HG02943 (cell line): ENCODE measurements at regions not wholly inside any gene's neighbourhood (a gene's known extent, or its start where the extent isn't known, plus 50 kb on each side); places are given as distances from the start of the nearest gene placed in this dataset.

ENCODE experiments used
- ATAC-seq: cut with Tn5 transposase; IDR thresholded peaks from one replicate; pipeline ENCODE4 v1.9.1; 2021; ENCODE audit warnings: mild to moderate bottlenecking, low read depth, moderate library complexity; ENCODE audit not compliant: unreplicated experiment

GRCh38 chr3:110181226-110181625, 843.9 kb upstream of the DPPA4 start:
- no peak for ATAC-seq

DNA sequence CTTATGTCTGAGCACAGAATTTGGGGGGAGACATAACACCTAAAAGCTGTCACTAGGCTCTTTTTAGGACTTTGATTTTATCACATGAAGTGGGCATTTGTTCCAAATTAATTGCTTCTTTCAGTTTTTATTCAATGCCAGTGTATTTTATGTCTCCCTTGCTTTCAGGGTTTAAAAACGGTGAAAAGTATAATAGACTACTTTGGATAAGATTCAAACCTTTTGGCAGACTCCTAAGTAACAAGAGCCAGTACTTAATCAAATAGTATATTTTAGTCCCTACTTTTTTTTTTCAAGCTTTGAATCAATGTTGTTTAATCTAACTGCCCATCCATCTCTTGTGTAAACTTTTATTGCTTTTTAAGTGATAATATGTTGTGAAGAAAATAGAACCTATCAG, 847.2 kb upstream of the DPPA4 start:
- ATAC-seq = no peak

GRCh38 chr3:110193074-110193473, 855.7 kb upstream of the DPPA4 start:
- no peak for ATAC-seq

- ATAC-seq = no peak
Measured at GRCh38 chr3:110198717-110199587, 861.6 kb upstream of the DPPA4 start.

GRCh38 chr3:110199588-110199943, 862.2 kb upstream of the DPPA4 start:
- ATAC-seq = no peak

DNA sequence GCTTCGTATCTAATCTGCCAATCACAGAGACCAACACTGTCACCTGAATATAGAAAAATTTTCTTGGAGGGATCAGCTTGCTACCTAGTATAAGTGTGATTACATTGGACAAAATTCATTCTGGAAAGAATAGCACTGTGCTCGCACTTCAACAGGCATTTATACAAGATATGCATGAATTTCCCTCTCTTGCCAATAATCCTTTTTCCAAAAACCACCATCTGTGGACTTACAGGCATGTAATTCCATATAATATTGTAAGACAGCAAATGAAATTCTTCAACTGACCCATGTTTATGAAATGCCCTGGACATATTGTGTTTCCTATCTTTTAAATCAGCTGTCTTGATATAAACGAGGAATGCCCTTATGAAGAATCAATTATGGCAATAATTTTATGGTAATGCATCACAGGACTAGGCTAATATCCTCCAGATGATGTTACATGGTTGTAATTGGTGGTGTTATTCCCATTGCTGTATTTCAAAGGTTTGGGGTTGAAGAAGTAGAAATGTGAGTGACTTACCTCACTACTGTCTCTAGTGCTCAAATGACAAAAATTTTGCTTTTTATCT, 861.4 kb upstream of the NECTIN3 start:
- no peak for ATAC-seq

- no peak for ATAC-seq
Measured at GRCh38 chr3:110226645-110227044, 845.0 kb upstream of the NECTIN3 start.

- no peak for ATAC-seq
Measured at GRCh38 chr3:110227991-110228390, 843.6 kb upstream of the NECTIN3 start.

- ATAC-seq = no peak
Measured at GRCh38 chr3:110234831-110235230, 836.8 kb upstream of the NECTIN3 start.

GRCh38 chr3:110236976-110237610, 834.5 kb upstream of the NECTIN3 start:
- no peak for ATAC-seq

DNA sequence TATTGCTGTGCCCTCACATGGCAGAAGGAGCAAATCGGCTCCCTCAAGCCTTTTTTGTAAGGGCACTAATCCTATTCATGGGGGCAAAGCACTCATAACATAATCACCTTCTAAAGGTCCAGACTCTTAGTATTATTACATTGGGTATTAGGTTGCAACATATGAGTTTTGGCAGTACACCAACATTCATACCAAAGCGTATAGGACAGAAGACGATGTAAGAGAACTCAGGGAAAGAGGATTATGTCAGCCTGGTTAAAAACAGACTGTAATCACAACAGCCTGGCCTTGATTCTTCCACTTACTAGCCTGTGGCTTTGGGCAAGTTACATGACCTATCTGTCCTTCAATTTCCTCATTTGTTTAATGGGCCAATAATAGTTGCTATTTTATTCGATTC, 828.5 kb upstream of the NECTIN3 start:
- no peak for ATAC-seq

DNA sequence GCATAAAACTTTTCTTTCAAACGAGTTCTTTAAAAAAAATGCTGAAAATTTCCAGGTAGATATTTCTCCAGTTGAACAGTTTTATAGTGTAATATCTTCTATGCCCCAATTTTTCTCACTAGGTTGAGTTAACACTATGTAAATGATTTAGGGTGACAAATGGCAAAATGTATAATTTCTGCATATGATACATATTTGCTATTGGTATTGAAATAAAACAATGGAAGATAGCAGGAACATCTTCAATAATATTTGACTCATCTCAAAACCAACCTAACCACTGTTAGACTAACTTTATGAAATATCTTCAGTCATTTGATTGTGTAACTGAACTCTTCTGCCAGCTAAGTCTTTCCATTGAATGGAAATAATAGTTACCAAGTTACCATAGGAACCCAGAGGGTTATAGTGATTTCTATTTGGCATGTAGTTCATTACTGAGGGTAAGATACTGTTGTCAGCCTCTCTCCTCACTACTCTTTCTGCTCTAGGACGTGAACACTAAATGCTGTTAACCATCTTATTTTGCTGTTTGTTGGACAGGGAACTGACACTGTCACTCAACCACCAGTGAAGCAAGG, 824.7 kb upstream of the NECTIN3 start:
- ATAC-seq = no peak

- no peak for ATAC-seq
Measured at GRCh38 chr3:110248666-110249065, 823.0 kb upstream of the NECTIN3 start.

DNA sequence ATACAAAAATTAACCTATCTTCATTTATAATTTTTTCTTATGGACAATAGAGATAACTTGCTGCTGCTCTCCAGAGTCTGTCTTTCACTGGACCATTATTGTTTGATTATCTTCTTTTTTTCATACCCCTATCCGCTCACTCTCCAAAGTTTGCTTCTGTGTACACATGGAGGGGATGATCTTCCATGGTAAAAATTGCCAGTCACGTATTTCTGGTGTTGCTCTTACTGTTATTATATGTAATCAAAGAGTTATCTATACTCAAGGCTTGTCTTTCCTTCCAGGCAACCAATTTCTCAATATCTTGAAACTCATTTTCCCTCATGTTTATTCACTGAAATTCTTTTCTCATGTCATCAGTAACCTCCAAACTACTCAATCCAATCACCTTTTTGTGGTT, 817.8 kb upstream of the NECTIN3 start:
- no peak for ATAC-seq

- ATAC-seq = no peak
Measured at GRCh38 chr3:110254591-110254990, 817.0 kb upstream of the NECTIN3 start.

DNA sequence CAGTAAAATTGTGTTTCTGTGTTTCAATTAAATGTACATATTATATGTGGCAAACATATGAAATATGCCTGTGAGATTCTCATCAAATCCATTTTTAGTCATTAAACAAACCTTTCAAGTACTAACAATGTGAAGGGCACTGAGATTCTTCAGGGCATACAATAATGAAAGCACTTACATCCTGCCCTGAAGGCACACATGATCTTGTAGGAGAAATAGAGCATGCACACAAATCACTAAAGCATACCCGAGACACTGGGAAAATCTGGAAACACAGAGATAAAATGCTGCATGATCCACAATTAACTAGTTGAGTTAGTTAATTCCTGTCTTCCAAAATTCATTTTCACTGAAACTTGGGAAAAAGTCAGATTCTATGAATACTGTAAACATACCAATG, 810.5 kb upstream of the NECTIN3 start:
- no peak for ATAC-seq

DNA sequence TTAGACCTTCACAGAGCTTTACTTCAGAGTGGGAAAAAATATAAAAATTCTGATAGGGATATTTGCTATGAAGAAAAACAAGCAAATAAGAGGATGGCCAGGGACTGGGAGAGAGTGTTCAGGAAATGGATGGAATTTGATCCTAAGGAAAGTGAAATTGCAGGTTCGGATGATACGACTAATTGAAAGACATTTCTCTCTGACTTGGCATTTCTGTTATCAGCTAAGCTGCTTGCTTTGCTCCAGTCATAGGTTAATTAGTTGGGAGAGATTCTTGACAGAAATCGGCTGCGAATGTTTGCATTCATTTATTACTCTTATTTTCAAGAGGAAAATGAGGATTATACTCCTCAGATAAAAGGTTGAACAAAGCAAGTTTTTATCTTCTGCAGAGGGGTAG, 808.7 kb upstream of the NECTIN3 start:
- ATAC-seq = no peak

GRCh38 chr3:110265302-110265701, 806.3 kb upstream of the NECTIN3 start:
- no peak for ATAC-seq

GRCh38 chr3:110267304-110267845, 804.2 kb upstream of the NECTIN3 start:
- ATAC-seq = no peak

DNA sequence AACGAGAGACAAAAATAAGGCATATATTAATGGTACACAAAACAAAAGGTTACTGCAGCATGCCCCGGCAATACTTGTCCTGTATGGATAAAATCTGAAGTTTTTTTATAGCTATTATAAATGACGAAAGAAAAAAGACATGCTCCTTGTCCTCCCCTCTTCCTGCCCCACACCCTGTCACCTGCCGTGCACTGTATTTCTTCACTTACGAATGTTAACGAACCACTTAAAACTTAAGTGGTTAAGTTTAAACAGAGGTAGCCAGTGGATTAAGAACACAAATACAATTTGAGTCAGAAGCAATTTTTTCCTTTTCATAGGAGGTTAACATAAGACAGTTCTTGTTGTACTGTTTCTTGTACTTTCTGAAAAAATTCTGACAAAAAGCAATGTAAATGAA, 799.1 kb upstream of the NECTIN3 start:
- ATAC-seq = no peak

DNA sequence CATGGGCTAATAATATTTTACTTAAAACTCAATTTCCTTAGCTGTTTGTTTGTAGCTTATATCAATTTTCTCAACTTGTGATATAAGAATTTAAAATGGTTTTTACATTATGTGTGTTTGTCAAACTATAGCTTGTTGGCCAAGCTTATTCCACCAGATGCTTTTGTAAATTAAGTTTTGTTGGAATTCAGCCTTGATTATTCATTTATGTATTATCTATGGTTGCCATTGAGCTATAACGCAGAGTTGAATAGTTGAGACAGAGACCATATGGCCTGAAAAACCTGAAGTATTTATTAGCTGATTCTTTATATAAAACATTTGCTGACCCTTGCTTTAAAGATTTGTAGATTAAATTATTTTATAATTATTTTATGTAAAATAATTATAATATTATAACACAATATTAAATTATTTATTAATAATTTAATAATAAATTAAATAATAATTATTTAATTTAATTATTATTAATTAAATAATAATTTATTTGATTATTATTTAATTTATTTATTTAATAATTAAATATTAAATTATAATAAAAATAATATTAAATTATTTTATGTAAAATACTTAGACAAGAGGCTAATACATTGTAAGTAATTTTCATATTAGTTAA, 779.6 kb upstream of the NECTIN3 start:
- no peak for ATAC-seq
